K562 (cell line): ENCODE measurements at regions not wholly inside any gene's neighbourhood (a gene's known extent, or its start where the extent isn't known, plus 50 kb on each side); places are given as distances from the start of the nearest gene placed in this dataset.
A peak's percentile ranks its signal among the peaks of the same experiment; 100 is the strongest.

ENCODE experiments used
- ARNT ChIP-seq, 2 experiments: fragments of 450-650 bp; IDR thresholded peaks; 2 replicates each; pipeline ENCODE4 v1.6.1; 2016; ENCODE audit warnings: mild to moderate bottlenecking in 1 of 2
- CTCF ChIP-seq, 3 experiments: IDR thresholded peaks in 2 of 3; conservative IDR thresholded peaks in 1 of 3; 2 replicates each; pipeline ENCODE4 v1.5.1; 2011 to 2012; ENCODE audit warnings: low read length in 3 of 3, mild to moderate bottlenecking in 3 of 3, control low read depth in 2 of 3, improper control_type of control experiment in 1 of 3, inconsistent platforms in 1 of 3, low read depth in 1 of 3, mixed read lengths in 1 of 3, moderate library complexity in 1 of 3; ENCODE audit not compliant: insufficient read depth in 2 of 3
- ETV1 ChIP-seq: fragments of 450-650 bp; conservative IDR thresholded peaks from 2 replicates; pipeline ENCODE4 v1.6.1; 2016; ENCODE audit warnings: missing genetic modification characterization, control low read depth, low read depth, missing compliant biosample characterization
- FOXP4 ChIP-seq: sonication (generic); formaldehyde crosslinking; IDR thresholded peaks from 2 replicates; pipeline ENCODE4 v1.8.0; 2022; ENCODE audit warnings: mild to moderate bottlenecking, missing genetic modification reagents, borderline replicate concordance
- HCFC1 ChIP-seq: IDR thresholded peaks from 2 replicates; pipeline ENCODE4 v1.6.1; 2012; ENCODE audit warnings: low read depth, low read length, improper control_type of control experiment
- JUND ChIP-seq, 2 experiments: IDR thresholded peaks; 2 replicates in 1 of 2; 3 replicates in 1 of 2; pipeline ENCODE4 v1.6.1; 2011; ENCODE audit warnings: borderline replicate concordance in 2 of 2, low read depth in 2 of 2, low read length in 2 of 2, improper control_type of control experiment in 1 of 2, missing biosample characterization in 1 of 2, missing genetic modification characterization in 1 of 2, missing genetic modification reagents in 1 of 2
- KLF1 ChIP-seq: fragments of 450-650 bp; IDR thresholded peaks from 2 replicates; pipeline ENCODE4 v1.6.1; 2016; ENCODE audit warnings: missing genetic modification characterization, missing compliant biosample characterization
- PPARD ChIP-seq: fragments of 250-450 bp; sonication (Bioruptor Pico); IDR thresholded peaks from 2 replicates; pipeline ENCODE4 v1.8.0; 2022; ENCODE audit warnings: inconsistent platforms, mild to moderate bottlenecking, moderate library complexity
- STAT5A ChIP-seq: IDR thresholded peaks from 2 replicates; pipeline ENCODE4 v1.6.1; 2012; ENCODE audit warnings: low read length, inconsistent platforms, borderline replicate concordance
- THRAP3 ChIP-seq: fragments of 450-650 bp; IDR thresholded peaks from 2 replicates; pipeline ENCODE4 v1.6.1; 2016; ENCODE audit warnings: mild to moderate bottlenecking, inconsistent platforms, borderline replicate concordance
- ZNF57 ChIP-seq: fragments of 450-650 bp; formaldehyde crosslinking; IDR thresholded peaks from 2 replicates; pipeline ENCODE4 v1.4.0; 2020; ENCODE audit warnings: mild to moderate bottlenecking, moderate library complexity
- ZNF699 ChIP-seq: fragments of 250-450 bp; sonication (Bioruptor Pico); IDR thresholded peaks from 2 replicates; pipeline ENCODE4 v1.8.0; 2021; ENCODE audit warnings: mild to moderate bottlenecking, moderate library complexity; ENCODE audit not compliant: insufficient replicate concordance
- TF ChIP-seq, protein P1 (sequence below), 2 experiments: fragments of 450-650 bp; formaldehyde crosslinking in 1 of 2; IDR thresholded peaks; 2 replicates each; pipeline versions ENCODE4 v1.4.0 to v1.6.1; 2014 to 2020; ENCODE audit warnings: mild to moderate bottlenecking in 2 of 2, borderline replicate concordance in 1 of 2, low read depth in 1 of 2

- no peak for TF ChIP-seq HCFC1
- TF ChIP-seq KLF1 (tag) = no peak
- no peak for TF ChIP-seq PPARD (CRISPR knock-in tag)
- no peak for TF ChIP-seq FOXP4 (CRISPR knock-in tag)
- no peak for TF ChIP-seq ZNF57 (CRISPR knock-in tag)
- TF ChIP-seq ZNF699 (CRISPR knock-in tag) = no peak
- TF ChIP-seq, protein P1, sequence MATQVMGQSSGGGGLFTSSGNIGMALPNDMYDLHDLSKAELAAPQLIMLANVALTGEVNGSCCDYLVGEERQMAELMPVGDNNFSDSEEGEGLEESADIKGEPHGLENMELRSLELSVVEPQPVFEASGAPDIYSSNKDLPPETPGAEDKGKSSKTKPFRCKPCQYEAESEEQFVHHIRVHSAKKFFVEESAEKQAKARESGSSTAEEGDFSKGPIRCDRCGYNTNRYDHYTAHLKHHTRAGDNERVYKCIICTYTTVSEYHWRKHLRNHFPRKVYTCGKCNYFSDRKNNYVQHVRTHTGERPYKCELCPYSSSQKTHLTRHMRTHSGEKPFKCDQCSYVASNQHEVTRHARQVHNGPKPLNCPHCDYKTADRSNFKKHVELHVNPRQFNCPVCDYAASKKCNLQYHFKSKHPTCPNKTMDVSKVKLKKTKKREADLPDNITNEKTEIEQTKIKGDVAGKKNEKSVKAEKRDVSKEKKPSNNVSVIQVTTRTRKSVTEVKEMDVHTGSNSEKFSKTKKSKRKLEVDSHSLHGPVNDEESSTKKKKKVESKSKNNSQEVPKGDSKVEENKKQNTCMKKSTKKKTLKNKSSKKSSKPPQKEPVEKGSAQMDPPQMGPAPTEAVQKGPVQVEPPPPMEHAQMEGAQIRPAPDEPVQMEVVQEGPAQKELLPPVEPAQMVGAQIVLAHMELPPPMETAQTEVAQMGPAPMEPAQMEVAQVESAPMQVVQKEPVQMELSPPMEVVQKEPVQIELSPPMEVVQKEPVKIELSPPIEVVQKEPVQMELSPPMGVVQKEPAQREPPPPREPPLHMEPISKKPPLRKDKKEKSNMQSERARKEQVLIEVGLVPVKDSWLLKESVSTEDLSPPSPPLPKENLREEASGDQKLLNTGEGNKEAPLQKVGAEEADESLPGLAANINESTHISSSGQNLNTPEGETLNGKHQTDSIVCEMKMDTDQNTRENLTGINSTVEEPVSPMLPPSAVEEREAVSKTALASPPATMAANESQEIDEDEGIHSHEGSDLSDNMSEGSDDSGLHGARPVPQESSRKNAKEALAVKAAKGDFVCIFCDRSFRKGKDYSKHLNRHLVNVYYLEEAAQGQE (IDR thresholded peaks at IDR 0.05; ENCODE audit: borderline replicate concordance) = peak; percentile 57
- TF ChIP-seq, protein P1 (CRISPR knock-in tag; IDR thresholded peaks at IDR 0.05; ENCODE audit: low read depth) = no peak
- TF ChIP-seq ETV1 (tag) = no peak
- TF ChIP-seq CTCF (IDR thresholded peaks at IDR 0.05 in 2 of 3, conservative IDR thresholded peaks at IDR 0.05 in 1 of 3; ENCODE audit: insufficient read depth in 2 of 3, low read depth in 1 of 3, low read length in 3 of 3) = peak; percentile 55 to 86 (median 79); a peak in 5 of 6 replicates
- no peak for TF ChIP-seq STAT5A
- TF ChIP-seq JUND (IDR thresholded peaks at IDR 0.05; ENCODE audit: borderline replicate concordance, low read depth, low read length) = no peak
- TF ChIP-seq JUND (tag; IDR thresholded peaks at IDR 0.05; ENCODE audit: borderline replicate concordance, low read depth, low read length) = no peak
- TF ChIP-seq ARNT (IDR thresholded peaks at IDR 0.05) = 0 out of 4 replicates have a peak, but pooled peaks of 1 of the 2 experiments have one; percentile 30
- no peak for TF ChIP-seq THRAP3
Measured at GRCh38 chr1:111032295-111032897, 68.7 kb upstream of the LRIF1 start (continued).
